Adipose tissue (tissue), 3 donors: ENCODE measurements at regions not wholly inside any gene's neighbourhood (a gene's known extent, or its start where the extent isn't known, plus 50 kb on each side); places are given as distances from the start of the nearest gene placed in this dataset.
"Not testable (repeated sequence)": the region's sequence is repeated elsewhere in the genome, so short reads cannot be mapped to it uniquely, and the experiment has no call there.

ENCODE experiments used
- H3K27ac ChIP-seq: one replicate; pipeline ENCODE4 v1.5.1; 2013; ENCODE audit warnings: low read depth, low read length
- WGBS, 3 donors: extraction: QIAGEN DNeasy Blood & Tissue Kit; methylation state at CpG; one replicate each; pipeline ENCODE4 v1.1.7; 2013; 5-methylcytosine and 5-hydroxymethylcytosine counted together
- donor health status: healthy with polysubstance abuse.
- donor health status: Bipolar disorder and iron deficiency.
- donor health status: healthy.

- WGBS, 3 donors = 60 to 87% (median 68%) methylated on average over 8 of the region's 8 CpGs
- no peak overlapping the region for H3K27ac ChIP-seq
Observed at GRCh38 chr2:128584296-128584890, 265.7 kb upstream of the HS6ST1 start.

- 76 to 94% (median 86%) methylated on average over 3 of the region's 3 CpGs for WGBS, 3 donors
- no peak overlapping the region for H3K27ac ChIP-seq
Observed at GRCh38 chr2:128585706-128586105, 267.0 kb upstream of the HS6ST1 start.

- WGBS, 3 donors = 94 to 97% (median 96%) methylated on average over 6 of the region's 6 CpGs
- no peak overlapping the region for H3K27ac ChIP-seq
Observed at GRCh38 chr2:128589681-128590080, 271.0 kb upstream of the HS6ST1 start.

GRCh38 chr2:128590309-128591021, 271.8 kb upstream of the HS6ST1 start:
- 90 to 93% (median 90%) methylated on average over 12 of the region's 12 CpGs for WGBS, 3 donors

GRCh38 chr2:128591022-128591860, 272.6 kb upstream of the HS6ST1 start:
- 61 to 80% (median 68%) methylated on average over 8 of the region's 8 CpGs for WGBS, 3 donors
- H3K27ac ChIP-seq = no peak overlapping the region

More at GRCh38 chr2:128590309-128591021, 271.8 kb upstream of the HS6ST1 start:
- no peak overlapping the region for H3K27ac ChIP-seq

- 63 to 89% (median 77%) methylated on average over 11 of the region's 11 CpGs for WGBS, 3 donors
- H3K27ac ChIP-seq = no peak overlapping the region
Observed at GRCh38 chr2:128591861-128592822, 273.5 kb upstream of the HS6ST1 start.

GRCh38 chr2:128593518-128593878, 274.8 kb upstream of the HS6ST1 start:
- 79 to 90% (median 86%) methylated on average over 3 of the region's 3 CpGs for WGBS, 3 donors
- no peak overlapping the region for H3K27ac ChIP-seq

- 83 to 84% (median 84%) methylated on average over 17 of the region's 17 CpGs for WGBS, 3 donors
- H3K27ac ChIP-seq = no peak overlapping the region
Observed at GRCh38 chr2:128593879-128594650, 275.4 kb upstream of the HS6ST1 start.

GRCh38 chr2:128594651-128594910, 275.9 kb upstream of the HS6ST1 start:
- 91 to 100% (median 92%) methylated on average over 2 of the region's 2 CpGs for WGBS, 3 donors
- H3K27ac ChIP-seq = no peak overlapping the region

- 63 to 95% (median 89%) methylated on average over 13 of the region's 13 CpGs for whole genome bisulfite sequencing, 3 donors
- no peak overlapping the region for H3K27ac ChIP-seq
Observed at GRCh38 chr2:128594953-128595677, 276.4 kb upstream of the HS6ST1 start.

GRCh38 chr2:128595763-128596395, 277.2 kb upstream of the HS6ST1 start:
- no peak overlapping the region for H3K27ac ChIP-seq

GRCh38 chr2:128596396-128597120, 277.9 kb upstream of the HS6ST1 start:
- H3K27ac ChIP-seq = no peak overlapping the region
- 91 to 96% (median 91%) methylated on average over 12 of the region's 12 CpGs for WGBS, 3 donors

More at GRCh38 chr2:128595763-128596395, 277.2 kb upstream of the HS6ST1 start:
- WGBS, 3 donors = 59 to 77% (median 72%) methylated on average over 13 of the region's 13 CpGs

- H3K27ac ChIP-seq = no peak overlapping the region
- 86 to 90% (median 89%) methylated on average over 9 of the region's 9 CpGs for WGBS, 3 donors
Observed at GRCh38 chr2:128597121-128597762, 278.6 kb upstream of the HS6ST1 start.

- WGBS, 3 donors = 74 to 93% (median 92%) methylated on average over 1 of the region's 1 CpG
Observed at GRCh38 chr2:128598260-128598659, 279.6 kb upstream of the HS6ST1 start.

GRCh38 chr2:128598862-128599441, 280.3 kb upstream of the HS6ST1 start:
- H3K27ac ChIP-seq = no peak overlapping the region
- WGBS, 3 donors = 94 to 98% (median 95%) methylated on average over 4 of the region's 4 CpGs

More at GRCh38 chr2:128598260-128598659, 279.6 kb upstream of the HS6ST1 start:
- not testable (repeated sequence) for H3K27ac ChIP-seq
